Dermis microvascular lymphatic vessel endothelial cell (primary cell): ENCODE measurements at regions not wholly inside any gene's neighbourhood (a gene's known extent, or its start where the extent isn't known, plus 50 kb on each side); places are given as distances from the start of the nearest gene placed in this dataset.
"Not testable (repeated sequence)": the region's sequence is repeated elsewhere in the genome, so short reads cannot be mapped to it uniquely, and the experiment has no call there.

ENCODE experiments used
- DNase-seq, 2 donors: peaks; one replicate each; pipeline versions ENCODE4 v3.0.0 to v3.0.0-alpha.2; 2010; ENCODE audit warnings: low read depth in 2 of 2

DNA sequence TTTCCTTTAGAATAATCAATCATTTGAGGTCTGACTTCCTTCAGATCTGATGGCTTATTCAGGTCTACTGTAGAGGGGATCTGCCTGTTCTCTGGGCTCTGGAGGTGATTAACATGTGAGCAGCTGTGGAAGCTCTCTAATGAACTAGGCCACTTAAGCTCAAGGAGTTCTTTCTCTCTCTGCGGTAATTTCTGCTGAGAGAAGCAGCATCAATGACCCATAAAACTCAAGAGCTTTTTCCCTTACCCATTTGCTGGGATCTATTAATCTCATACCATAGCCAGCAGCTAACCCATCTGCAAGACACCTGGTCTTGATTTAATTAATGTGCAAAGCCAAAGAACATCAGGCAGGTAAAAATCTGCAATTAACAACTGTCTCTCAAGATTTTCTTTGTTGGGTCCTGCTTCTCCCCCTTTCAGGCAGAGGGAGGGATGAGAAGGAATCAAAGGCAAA lies 73.2 kb upstream of the DLG1 start:
- DNase-seq = no peak

DNA sequence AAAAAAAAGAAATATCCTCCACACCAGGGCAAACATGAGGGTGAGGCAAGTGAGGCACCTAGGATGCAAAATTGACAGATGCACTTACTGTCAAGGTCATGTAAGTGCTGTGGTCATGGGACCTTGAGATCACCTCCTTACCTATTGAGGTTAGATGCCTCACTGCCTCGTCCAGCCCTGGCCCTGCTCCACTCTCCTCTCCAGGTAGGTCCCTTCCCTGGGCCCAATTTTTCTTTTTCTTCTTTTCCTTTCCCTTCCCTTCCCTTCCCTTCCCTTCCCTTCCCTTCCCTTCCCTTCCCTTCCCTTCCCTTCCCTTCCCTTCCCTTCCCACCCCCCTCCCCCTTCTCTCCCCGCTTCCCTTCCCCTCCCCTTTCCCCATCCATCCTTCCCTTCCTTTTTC lies 71.1 kb upstream of the DLG1 start:
- no peak for DNase-seq

- no peak for DNase-seq
Measured at GRCh38 chr3:197368821-197369220, 70.4 kb upstream of the DLG1 start.

- DNase-seq = no peak
Measured at GRCh38 chr3:197368330-197368729, 69.9 kb upstream of the DLG1 start.

DNA sequence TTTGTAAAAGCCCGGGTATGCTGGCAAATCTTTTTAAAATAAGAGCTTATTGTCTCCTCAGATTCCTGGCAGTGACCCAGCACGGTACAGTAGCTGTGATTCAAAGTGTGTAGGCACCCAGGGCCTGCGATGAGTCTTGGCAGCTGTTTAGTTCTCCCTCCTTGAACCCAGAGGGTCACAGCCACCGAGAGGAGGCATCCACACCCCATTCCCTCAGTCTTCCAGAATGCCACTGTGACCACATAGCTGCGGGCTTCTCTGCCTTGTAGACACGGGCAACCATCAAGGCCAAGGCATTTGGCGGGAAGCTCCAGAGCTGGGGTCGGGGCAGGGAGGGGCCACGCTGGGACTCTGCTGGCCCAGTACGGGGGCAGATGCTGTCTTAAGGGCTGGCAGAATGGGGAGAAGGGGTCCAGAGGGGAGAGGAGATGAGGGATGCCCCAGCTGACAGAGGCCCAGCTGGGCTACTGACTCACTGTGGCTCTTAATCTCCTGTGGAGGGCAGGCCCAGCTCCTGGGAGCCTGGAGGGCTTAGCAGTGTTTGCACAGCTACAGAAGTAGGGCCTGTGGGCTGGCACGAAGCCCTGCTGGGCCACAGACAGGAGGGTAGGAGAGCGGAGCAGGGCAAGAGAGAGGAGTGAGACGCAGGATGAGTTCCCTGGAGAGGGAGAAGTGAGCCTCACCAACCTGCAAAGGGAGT lies 68.8 kb upstream of the DLG1 start:
- no peak for DNase-seq

GRCh38 chr3:197366301-197367044 lies 68.1 kb upstream of the DLG1 start:
- no peak for DNase-seq

DNA sequence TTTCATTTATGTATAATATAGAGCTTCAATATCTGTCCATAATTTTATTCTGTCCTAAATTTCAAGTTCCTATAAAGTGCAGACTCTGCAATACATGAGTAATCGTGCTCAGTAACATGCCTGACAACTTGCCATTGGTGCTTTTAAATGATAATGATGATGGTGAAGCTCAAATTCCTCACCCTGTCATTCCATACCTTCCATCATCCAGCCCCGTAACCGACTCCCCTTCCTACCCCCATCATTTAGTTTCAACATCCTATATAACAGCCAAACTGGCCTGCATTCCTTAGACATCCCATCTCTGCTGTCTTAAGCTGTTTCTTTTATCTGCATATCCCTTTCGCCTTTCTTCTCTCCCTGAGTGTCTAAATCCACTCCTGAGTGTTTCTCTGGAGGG lies 67.2 kb upstream of the DLG1 start:
- DNase-seq = no peak

DNA sequence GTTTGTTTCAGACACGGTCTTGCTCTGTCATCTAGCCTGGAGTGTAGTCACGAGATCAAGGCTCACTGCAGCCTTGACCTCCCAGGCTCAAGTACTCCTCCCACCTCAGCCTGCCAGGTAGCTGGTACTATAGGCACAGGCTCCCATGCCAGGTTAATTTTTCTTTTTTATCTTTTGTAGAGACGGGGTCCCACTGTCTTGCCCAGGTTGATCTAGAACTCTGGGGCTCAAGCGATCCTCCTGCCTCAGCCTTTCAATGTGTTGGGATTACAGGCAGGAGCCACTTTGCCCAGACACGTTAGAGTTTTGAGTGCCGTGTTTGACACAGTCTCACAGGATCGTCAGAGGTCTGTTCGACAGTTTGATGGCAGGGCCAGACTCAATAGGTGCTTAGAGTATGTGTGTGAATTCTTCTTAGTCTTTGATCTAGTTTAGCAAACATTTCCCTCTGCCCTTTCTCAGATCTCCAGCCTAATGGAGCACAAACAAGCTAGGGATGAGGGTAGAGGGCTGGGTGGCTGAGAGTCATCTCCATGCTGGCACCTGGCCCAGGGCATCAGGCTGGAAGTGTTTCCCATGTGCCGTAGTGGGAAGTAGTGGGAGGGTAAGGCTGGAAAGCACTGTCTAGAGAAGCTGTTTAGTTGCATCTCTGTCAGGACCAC lies 66.1 kb upstream of the DLG1 start:
- DNase-seq = peak in 1 of 2 donors; percentile 31

GRCh38 chr3:197363553-197364409 lies 65.4 kb upstream of the DLG1 start:
- DNase-seq = peak in 1 of 2 donors; percentile 67

DNA sequence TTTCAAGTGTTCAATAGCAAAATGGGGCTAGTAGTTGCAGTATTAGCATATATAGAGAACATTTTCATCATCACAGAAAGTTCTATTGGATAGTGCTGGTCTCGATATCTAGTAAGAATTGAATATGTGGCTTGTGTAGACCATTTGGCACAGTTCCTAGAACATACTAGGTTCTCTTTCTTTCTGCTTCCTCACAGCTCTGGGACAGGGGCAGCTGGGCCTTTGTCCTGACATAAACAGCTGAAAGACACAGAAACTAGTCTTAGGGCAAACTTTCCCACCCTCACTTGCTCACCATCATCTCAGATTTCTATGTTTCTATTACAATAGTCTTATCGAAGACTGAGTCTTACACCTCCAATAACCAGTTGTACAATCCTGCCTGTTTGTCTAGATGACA lies 63.7 kb upstream of the DLG1 start:
- peak in 1 of 2 donors; percentile 67 for DNase-seq

DNA sequence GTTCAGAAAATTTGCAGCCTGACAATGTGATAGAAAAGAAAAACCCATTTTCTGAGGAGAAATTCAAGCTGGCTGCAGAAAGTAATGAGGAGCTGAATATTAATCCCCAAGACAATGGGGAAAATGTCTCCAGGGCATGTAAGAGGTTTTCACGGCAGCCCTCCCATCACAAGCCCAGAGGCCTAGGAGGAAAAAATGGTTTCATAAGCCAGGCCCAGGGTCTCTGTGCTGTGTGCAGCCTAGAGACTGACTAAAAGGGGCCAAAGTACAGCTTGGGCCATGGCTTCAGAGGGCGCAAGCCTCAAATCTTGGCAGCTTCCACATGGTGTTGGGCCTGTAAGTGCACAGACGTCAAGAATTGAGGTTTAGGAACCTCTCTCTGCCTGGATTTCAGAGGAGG lies 61.7 kb upstream of the DLG1 start:
- not testable (repeated sequence) for DNase-seq

DNA sequence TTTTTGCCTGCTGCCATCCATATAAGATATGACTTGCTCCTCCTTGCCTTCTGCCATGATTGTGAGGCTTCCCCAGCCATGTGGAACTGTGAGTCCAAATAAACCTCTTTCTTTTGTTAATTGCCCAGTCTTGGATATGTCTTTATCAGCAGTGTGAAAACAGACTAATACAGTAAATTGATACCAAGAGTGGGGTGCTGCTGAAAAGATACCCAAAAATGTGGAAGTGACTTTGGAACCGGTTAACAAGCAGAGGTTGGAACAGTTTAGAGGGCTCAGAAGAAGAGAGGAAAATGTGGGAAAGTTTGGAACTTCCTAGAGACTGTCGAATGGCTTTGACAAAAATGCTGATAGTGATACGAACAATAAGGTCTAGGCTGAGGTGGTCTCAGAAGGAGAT lies 61.1 kb upstream of the DLG1 start:
- not testable (repeated sequence) for DNase-seq

- no peak for DNase-seq
Measured at GRCh38 chr3:197356741-197357140, 58.3 kb upstream of the DLG1 start.

DNA sequence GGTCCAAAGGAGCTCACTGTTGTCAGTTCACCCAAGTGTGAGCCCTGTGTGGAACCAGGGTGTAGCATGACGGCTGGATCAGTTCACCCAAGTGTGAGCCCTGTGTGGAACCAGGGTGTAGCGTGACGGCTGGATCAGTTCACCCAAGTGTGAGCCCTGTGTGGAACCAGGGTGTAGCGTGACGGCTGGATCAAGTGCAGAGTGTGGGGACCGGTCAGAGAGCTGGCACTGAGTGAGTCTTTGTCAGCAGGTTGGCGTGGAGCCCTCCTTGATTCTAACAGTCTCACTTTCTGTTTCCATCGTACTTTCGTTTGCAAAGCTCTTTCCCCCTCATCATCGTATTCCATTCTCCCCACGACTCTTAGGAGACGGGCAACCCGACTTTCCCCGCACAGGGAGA lies 57.9 kb upstream of the DLG1 start:
- DNase-seq = peak; percentile 18 to 36

GRCh38 chr3:197355713-197356112 lies 57.3 kb upstream of the DLG1 start:
- DNase-seq = no peak

DNA sequence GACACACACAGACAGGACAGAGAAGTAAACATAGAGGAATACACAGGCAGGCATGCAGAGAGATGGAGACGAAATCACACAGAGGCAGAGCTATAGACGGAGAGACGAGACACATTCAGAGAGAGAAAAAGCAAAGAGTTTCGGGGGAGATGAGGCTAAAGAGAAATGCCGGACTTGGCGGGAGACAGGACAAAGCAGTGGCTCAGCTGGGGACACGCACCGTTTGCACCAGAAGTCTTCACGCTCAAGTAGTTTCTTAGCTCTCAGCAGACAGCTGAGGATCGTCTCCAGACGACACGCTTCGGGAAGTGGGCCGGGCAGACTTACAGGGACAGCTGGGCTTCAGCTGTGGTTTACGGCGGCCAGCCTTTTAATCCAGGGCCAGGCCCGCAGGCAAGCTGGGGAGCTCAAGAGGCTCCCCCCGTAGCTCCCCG lies 56.2 kb upstream of the DLG1 start:
- no peak for DNase-seq

GRCh38 chr3:197353867-197354567 lies 55.6 kb upstream of the DLG1 start:
- DNase-seq = no peak

DNA sequence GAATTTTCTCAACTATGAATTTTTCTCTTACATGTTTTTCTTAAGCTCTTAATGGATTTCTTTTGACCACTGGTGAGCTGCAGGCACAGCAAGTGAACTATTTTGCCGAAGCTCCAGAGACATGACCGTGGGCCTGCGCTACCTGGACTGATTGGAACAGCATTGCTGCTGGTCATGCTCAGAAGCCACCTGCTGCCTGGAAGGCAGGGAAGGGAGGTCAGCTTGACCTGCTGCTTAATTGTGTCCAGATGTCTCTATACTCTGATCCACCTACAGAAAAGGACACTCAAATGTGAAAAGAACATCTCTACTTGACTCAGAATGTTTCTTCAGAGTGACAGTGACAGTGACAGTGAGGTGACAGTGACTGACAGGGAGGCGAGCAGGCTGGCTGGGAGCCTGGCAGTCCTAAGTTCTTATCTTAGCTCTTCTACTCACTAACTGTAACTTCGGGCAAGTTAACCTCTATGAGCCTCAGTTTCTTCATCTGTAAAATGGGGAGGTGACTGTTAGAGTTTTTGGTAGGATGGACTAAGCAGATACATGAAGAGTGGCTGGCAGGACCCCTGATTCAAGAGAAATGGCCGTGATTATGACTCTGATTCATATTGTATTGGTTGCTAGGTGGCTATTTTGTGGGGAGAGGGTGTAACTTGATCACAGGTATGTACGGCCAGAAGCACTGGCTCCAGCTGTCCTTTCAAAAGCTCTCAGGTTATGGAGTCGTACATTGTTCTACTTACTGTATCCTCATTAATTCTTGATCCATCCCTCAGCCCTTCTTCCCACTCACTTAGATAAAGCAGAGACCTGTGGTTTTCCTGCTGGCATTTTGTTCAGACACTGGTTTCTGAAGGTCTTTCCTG lies 54.8 kb upstream of the DLG1 start:
- DNase-seq = no peak

DNA sequence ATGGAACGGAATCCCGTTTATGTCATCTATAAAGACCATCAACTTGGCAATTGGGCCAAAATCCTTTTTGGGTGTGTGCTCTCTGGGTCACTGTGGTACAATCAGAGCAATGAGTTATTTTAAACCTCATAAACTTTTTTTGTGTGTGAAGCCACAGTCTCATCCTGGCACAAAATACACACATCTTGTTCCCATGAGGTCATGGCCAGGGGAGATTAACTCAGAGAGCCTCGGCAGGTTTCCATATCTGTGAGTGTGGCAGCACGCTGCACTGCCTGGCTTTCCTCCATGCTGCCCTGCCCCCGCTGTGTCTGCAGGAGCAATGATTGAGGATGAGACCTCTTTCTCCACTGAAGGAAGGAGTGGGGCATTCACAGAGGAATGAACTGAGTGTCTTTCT lies 54.0 kb upstream of the DLG1 start:
- peak in 1 of 2 donors; percentile 13 for DNase-seq

DNA sequence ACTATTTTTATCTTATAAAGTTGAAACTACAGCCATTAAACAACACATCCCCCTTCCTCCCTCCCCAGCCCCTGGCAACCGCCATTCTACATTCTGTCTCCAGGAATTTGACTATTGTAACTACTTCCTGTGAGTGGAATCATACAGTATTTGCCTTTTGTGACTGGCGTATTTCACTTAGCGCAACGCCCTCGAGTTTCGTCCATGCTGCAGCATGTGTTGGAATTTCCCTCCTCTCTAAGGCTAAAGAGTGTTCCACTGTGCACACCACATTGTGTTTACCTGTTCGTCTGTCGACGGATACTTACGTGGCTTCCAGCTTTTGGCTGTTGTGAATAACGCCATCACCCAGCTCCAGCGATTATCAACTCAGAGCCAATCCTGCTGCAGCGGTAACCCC lies 52.0 kb upstream of the DLG1 start:
- peak; percentile 90 to 91 for DNase-seq
